Transverse colon (tissue), 4 donors: ENCODE measurements at regions not wholly inside any gene's neighbourhood (a gene's known extent, or its start where the extent isn't known, plus 50 kb on each side); places are given as distances from the start of the nearest gene placed in this dataset.

ENCODE experiments used
- DNase-seq: peaks from one replicate; pipeline ENCODE4 v3.0.0-alpha.2; 2019
- H3K27ac ChIP-seq, 4 donors: fragments of 200-600 bp; sonication (generic); 2 replicates each; pipeline ENCODE4 v1.5.1; 2016 to 2018; ENCODE audit warnings: inconsistent platforms in 4 of 4
- H3K27me3 ChIP-seq: fragments of 200-600 bp; sonication (generic); 2 replicates; pipeline ENCODE4 v1.5.1; 2017; ENCODE audit warnings: inconsistent platforms
- H3K36me3 ChIP-seq, 4 donors: fragments of 200-600 bp; sonication (generic); 2 replicates each; pipeline ENCODE4 v1.5.1; 2017 to 2019; ENCODE audit warnings: inconsistent platforms in 4 of 4
- H3K4me1 ChIP-seq, 4 donors: fragments of 200-600 bp; sonication (generic); 2 replicates each; pipeline ENCODE4 v1.5.1; 2017 to 2020; ENCODE audit warnings: inconsistent platforms in 4 of 4
- H3K4me3 ChIP-seq, 4 donors: fragments of 200-600 bp; sonication (generic); 1 replicate in 1 of 4; 2 replicates in 3 of 4; pipeline versions ENCODE4 v1.5.1 to v1.6.1; 2017 to 2019; ENCODE audit warnings: inconsistent platforms in 4 of 4
- H3K9me3 ChIP-seq, 2 donors: fragments of 200-600 bp; sonication (generic); 2 replicates each; pipeline ENCODE4 v1.5.1; 2017 to 2019; ENCODE audit warnings: inconsistent platforms in 2 of 2
- CTCF ChIP-seq, 5 experiments: fragments of 200-600 bp in 3 of 5; fragments of 450-650 bp in 2 of 5; sonication (generic) in 3 of 5; IDR thresholded peaks; 1 replicate in 2 of 5; 2 replicates in 3 of 5; pipeline ENCODE4 v1.5.1; 2016 to 2017; ENCODE audit warnings: antibody characterized with exemption in 5 of 5, inconsistent platforms in 3 of 5, mild to moderate bottlenecking in 2 of 5, moderate library complexity in 1 of 5
- EP300 ChIP-seq: sonication (generic); formaldehyde crosslinking; IDR thresholded peaks from one replicate; pipeline ENCODE4 v1.6.1; 2017; ENCODE audit warnings: antibody characterized with exemption, low read depth
- POLR2A ChIP-seq: fragments of 450-650 bp; IDR thresholded peaks from one replicate; pipeline ENCODE4 v1.6.1; 2016; ENCODE audit warnings: antibody characterized with exemption, mild to moderate bottlenecking, moderate library complexity
- POLR2AphosphoS5 ChIP-seq, 3 donors: sonication (generic); formaldehyde crosslinking; IDR thresholded peaks; one replicate each; pipeline ENCODE4 v1.6.1; 2016; ENCODE audit warnings: antibody characterized with exemption in 3 of 3
- WGBS, 2 donors: methylation state at CpG; one replicate each; pipeline ENCODE4 v1.1.5; 2018; ENCODE audit warnings: low coverage in 1 of 2; 5-methylcytosine and 5-hydroxymethylcytosine counted together
- in situ Hi-C, 4 donors: fragments of 200-750 bp; cut with MboI; loops; one replicate each; pipeline versions ENCODE4 v1.15.0 to v1.15.1; 2017; ENCODE audit warnings: low sequenced_read_pairs in 3 of 4, low pct_ligation_motif_present in 1 of 4, low pct_unique_long_range_greater_than_20kb in 1 of 4
- intact Hi-C: fragments of 100-400 bp; cut with DNase I; formaldehyde crosslinking; loops from one replicate; pipeline ENCODE4 v1.15.1; 2023; ENCODE audit warnings: low total_unique reads

- Histone ChIP-seq H3K27ac (no peak overlapping the region), H3K9me3 (no peaks in the 10 kb centered on the region), H3K27me3 (no peaks in the 10 kb centered on the region), H3K4me1 (no peaks in the 10 kb centered on the region), H3K4me3 (no peak overlapping the region), H3K36me3 (no peaks in the 10 kb centered on the region)
- intact Hi-C loops, result no loop called here
- no peak for DNase-seq
- in situ Hi-C loops, result no loop called here
- WGBS, 2 donors, result 60 to 74% methylated on average over 3 of the region's 3 CpGs
- TF ChIP-seq CTCF (IDR thresholded peaks at IDR 0.05), result no peak
- TF ChIP-seq EP300, result no peak
- no peak for TF ChIP-seq POLR2A
- TF ChIP-seq POLR2AphosphoS5 (IDR thresholded peaks at IDR 0.05), result no peak
These were observed 137.6 kb downstream of the NPR3 start for GRCh38 chr5:32848681-32849080.

- no peak overlapping the region for H3K4me3 ChIP-seq
- intact Hi-C loops, result no loop called here
- TF ChIP-seq POLR2AphosphoS5 (IDR thresholded peaks at IDR 0.05), result no peak
- TF ChIP-seq POLR2A, result no peak
- no peak for TF ChIP-seq EP300
- TF ChIP-seq CTCF (IDR thresholded peaks at IDR 0.05), result no peak
- H3K27ac ChIP-seq, result no peak overlapping the region
- H3K4me1 ChIP-seq, result no peaks in the 10 kb centered on the region
- DNase-seq, result no peak
- 78 to 79% methylated on average over 5 of the region's 5 CpGs for WGBS, 2 donors
- no peaks in the 10 kb centered on the region for H3K27me3 ChIP-seq
- in situ Hi-C loops, result no loop called here
- no peaks in the 10 kb centered on the region for H3K9me3 ChIP-seq
- no peaks in the 10 kb centered on the region for H3K36me3 ChIP-seq
These were observed 139.8 kb downstream of the NPR3 start for GRCh38 chr5:32850817-32851496.

DNA sequence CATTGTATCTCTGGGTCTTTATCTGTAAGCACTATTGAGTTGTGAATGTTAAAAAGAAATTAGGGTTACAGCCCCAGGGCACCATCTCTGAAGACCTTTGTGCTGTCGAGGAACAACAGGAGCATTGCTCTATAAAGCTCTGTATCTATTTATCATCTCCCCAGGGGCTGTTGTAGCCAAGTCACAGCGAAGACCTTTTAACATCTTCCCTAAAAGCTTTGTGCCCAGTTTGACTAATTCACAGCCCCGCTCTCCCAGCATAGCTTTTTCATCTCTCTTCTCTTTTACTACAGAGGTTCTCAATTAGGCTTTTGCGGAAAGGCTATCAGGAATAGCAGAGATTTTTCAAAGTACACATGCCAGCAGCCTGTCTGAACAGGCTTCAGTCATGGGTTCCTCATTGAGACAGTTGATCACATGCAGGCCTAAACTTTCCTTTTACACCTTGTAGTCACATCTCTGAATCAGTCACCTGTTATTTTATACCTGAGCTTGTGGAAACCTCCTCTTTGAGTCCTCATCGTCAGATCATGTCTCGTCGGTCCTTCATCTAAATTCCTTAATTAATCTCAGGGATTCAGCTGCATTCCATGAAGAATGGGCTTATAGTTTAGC lies 140.5 kb downstream of the NPR3 start:
- Histone ChIP-seq H3K4me1 (no peaks in the 10 kb centered on the region), H3K27me3 (no peaks in the 10 kb centered on the region), H3K27ac (no peak overlapping the region), H3K4me3 (no peak overlapping the region), H3K9me3 (no peaks in the 10 kb centered on the region), H3K36me3 (no peaks in the 10 kb centered on the region)
- TF ChIP-seq POLR2AphosphoS5 (IDR thresholded peaks at IDR 0.05) (no peak), POLR2A (no peak)
- no peak for DNase-seq
- 85 to 93% methylated on average over 4 to 7 of the region's 7 CpGs for WGBS, 2 donors
- intact Hi-C loops, result no loop called here
- in situ Hi-C loops, result no loop called here

- H3K36me3 ChIP-seq, result no peaks in the 10 kb centered on the region
- in situ Hi-C loops (no loop called here), intact Hi-C loops (no loop called here)
- no peaks in the 10 kb centered on the region for H3K9me3 ChIP-seq
- peak; percentile 8 for DNase-seq
- TF ChIP-seq POLR2AphosphoS5 (IDR thresholded peaks at IDR 0.05) (no peak), CTCF (IDR thresholded peaks at IDR 0.05) (peak in 3 of 5 experiments; percentile 8 to 21 (median 9))
- H3K27ac ChIP-seq, result no peak overlapping the region
- 8 to 25% methylated on average over 3 to 8 of the region's 8 CpGs for WGBS, 2 donors
- H3K4me1 ChIP-seq, result no peaks in the 10 kb centered on the region
- no peaks in the 10 kb centered on the region for H3K27me3 ChIP-seq
- no peak overlapping the region for H3K4me3 ChIP-seq
These were observed 141.4 kb downstream of the NPR3 start for GRCh38 chr5:32852535-32852934.
